K562 (cell line): ENCODE measurements at regions not wholly inside any gene's neighbourhood (a gene's known extent, or its start where the extent isn't known, plus 50 kb on each side); places are given as distances from the start of the nearest gene placed in this dataset.

Experiments used
- HIVEP1 ChIP-seq: fragments of 250-450 bp; sonication (Bioruptor Pico); IDR thresholded peaks from 2 replicates; pipeline ENCODE4 v1.4.0; 2020; ENCODE audit warnings: mild to moderate bottlenecking
- NFATC3 ChIP-seq: fragments of 450-650 bp; IDR thresholded peaks from 2 replicates; pipeline ENCODE4 v1.6.1; 2017; ENCODE audit warnings: mild to moderate bottlenecking
- TBP ChIP-seq: optimal IDR thresholded peaks from 2 replicates; pipeline ENCODE3; 2011; ENCODE audit warnings: low read depth, low read length, improper control_type of control experiment
- TF ChIP-seq, protein P1 (sequence below): fragments of 250-450 bp; sonication (Bioruptor Pico); IDR thresholded peaks from 2 replicates; pipeline ENCODE4 v1.5.0; 2021; ENCODE audit warnings: mild to moderate bottlenecking, moderate library complexity
- TF ChIP-seq, protein P2 (sequence below): sonication (generic); formaldehyde crosslinking; IDR thresholded peaks from 2 replicates; pipeline ENCODE4 v1.8.1; 2023; ENCODE audit warnings: mild to moderate bottlenecking, missing genetic modification reagents

DNA sequence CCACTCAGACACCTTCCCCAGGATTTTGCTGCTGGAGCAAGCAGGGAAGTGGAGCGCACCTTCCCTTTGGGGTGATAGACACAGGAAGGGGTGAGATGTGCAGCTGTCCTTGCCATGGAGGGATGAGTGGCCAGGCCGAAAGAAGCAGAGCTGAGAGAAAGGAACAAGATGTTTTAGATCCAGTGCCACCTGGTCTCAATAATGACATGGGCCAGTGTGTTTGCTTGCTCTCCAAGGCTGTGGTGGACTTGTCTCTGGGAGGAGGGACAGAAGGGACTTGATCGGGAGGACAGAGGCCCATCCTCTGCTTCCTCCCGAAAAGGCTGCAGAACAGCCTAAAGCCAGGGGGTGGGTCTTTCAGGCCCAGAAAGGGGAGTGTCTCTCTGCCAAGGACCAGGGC lies 61.7 kb upstream of the CCDC167 start (continued):
- TF ChIP-seq, protein P1, sequence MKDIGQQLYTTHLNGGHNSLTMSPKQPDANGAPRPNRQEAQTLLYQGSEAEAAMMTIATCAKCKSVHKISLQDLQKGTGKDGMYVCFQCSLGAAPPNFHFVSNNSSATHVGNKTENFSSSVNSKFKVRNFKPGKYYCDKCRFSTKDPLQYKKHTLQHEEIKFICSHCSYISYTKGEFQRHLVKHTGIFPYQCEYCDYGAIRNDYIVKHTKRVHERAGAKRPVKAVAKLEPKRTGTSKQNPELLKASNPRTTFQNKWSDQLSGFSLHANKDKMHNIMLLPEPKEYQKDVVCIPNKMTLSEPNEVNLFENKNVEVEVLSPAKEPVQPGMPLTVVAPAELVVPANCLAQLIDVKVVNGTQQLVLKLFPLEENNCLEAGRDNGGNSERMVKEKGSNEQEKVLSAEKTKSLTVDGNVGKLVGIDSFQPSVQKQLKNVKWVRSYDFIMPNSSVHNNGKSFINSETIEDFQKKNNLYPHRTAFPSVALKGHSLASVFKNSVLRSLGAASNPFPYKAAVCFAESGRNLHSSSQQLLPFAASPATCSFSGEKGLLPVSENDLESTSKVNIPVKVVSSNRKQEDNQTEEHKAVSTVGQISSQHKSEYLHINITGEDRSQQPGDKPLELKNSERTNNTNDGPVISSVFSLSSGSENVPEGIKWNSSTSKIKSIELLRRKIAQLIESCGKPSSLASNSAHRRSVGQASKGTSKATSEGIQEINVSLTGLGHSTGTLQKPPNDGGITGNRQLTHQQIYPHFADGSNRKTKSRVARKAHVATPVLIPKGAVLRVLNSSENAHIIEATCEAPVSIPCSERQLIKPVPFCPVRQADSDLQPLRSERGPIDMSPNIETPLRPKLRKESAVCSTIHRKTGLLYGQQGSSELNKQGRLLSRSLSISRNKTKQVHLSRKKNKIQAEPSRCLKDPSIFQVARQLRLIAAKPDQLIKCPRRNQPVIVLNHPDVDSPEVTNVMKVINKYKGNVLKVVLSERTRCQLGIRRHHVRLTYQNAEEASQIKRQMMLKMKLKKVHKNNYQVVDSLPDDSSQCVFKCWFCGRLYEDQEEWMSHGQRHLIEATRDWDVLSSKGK (CRISPR knock-in tag) = no peak
- TF ChIP-seq TBP = no peak
- no peak for TF ChIP-seq NFATC3
- TF ChIP-seq, protein P2, sequence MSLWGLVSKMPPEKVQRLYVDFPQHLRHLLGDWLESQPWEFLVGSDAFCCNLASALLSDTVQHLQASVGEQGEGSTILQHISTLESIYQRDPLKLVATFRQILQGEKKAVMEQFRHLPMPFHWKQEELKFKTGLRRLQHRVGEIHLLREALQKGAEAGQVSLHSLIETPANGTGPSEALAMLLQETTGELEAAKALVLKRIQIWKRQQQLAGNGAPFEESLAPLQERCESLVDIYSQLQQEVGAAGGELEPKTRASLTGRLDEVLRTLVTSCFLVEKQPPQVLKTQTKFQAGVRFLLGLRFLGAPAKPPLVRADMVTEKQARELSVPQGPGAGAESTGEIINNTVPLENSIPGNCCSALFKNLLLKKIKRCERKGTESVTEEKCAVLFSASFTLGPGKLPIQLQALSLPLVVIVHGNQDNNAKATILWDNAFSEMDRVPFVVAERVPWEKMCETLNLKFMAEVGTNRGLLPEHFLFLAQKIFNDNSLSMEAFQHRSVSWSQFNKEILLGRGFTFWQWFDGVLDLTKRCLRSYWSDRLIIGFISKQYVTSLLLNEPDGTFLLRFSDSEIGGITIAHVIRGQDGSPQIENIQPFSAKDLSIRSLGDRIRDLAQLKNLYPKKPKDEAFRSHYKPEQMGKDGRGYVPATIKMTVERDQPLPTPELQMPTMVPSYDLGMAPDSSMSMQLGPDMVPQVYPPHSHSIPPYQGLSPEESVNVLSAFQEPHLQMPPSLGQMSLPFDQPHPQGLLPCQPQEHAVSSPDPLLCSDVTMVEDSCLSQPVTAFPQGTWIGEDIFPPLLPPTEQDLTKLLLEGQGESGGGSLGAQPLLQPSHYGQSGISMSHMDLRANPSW (CRISPR knock-in tag) = no peak
- TF ChIP-seq HIVEP1 (CRISPR knock-in tag) = no peak
